Peyer's patch (tissue), 4 donors: ENCODE measurements at regions not wholly inside any gene's neighbourhood (a gene's known extent, or its start where the extent isn't known, plus 50 kb on each side); places are given as distances from the start of the nearest gene placed in this dataset.

Source experiments
- DNase-seq, 3 donors: peaks; one replicate each; pipeline ENCODE4 v3.0.0-alpha.2; 2017 to 2019
- H3K27ac ChIP-seq, 4 donors: fragments of 200-600 bp; sonication (generic); one replicate each; pipeline ENCODE4 v1.5.1; 2016 to 2019
- H3K27me3 ChIP-seq, 2 donors: fragments of 200-600 bp; sonication (generic); one replicate each; pipeline ENCODE4 v1.5.1; 2019
- H3K36me3 ChIP-seq, 3 donors: fragments of 200-600 bp; sonication (generic); one replicate each; pipeline ENCODE4 v1.5.1; 2016 to 2019
- H3K4me1 ChIP-seq, 4 donors: fragments of 200-600 bp; sonication (generic); one replicate each; pipeline ENCODE4 v1.5.1; 2016 to 2019
- H3K4me3 ChIP-seq, 4 donors: fragments of 200-600 bp; sonication (generic); 1 replicate in 3 of 4; 2 replicates in 1 of 4; pipeline ENCODE4 v1.5.1; 2016 to 2019; ENCODE audit warnings: mild to moderate bottlenecking in 1 of 4
- H3K9me3 ChIP-seq, 4 donors: fragments of 200-600 bp; sonication (generic); one replicate each; pipeline ENCODE4 v1.5.1; 2016 to 2019; ENCODE audit warnings: mild to moderate bottlenecking in 1 of 4
- CTCF ChIP-seq, 6 experiments: fragments of 450-650 bp in 4 of 6; fragments of 200-600 bp in 2 of 6; sonication (generic) in 1 of 6; IDR thresholded peaks; one replicate each; pipeline ENCODE4 v1.5.1; 2017 to 2019; ENCODE audit warnings: antibody characterized with exemption in 6 of 6, mild to moderate bottlenecking in 3 of 6, moderate library complexity in 1 of 6
- POLR2A ChIP-seq, 2 donors: fragments of 450-650 bp; IDR thresholded peaks; one replicate each; pipeline ENCODE4 v1.5.1; 2017; ENCODE audit warnings: antibody characterized with exemption in 2 of 2, mild to moderate bottlenecking in 2 of 2, moderate library complexity in 2 of 2

DNA sequence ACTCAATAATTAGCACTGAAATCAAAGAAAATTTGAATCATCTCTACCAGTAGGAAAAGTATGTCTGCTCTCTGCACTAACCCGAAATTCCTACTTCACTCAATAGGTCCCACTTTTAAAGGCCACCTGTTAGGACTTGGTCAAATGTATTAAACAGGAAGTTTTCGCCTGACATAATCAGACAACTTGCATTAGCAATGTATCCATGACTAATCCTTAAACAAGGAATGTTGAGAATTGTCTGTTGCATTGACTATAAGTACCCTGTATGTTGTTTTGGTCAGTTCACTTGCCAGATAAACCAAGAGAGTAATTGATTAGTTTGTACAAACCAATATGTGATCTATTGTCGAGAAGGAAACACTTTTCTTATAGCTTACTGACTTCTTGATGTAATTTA is 1308.0 kb downstream of the CDY2B start:
- H3K27ac ChIP-seq: no peak overlapping the region
- H3K36me3 ChIP-seq: no peaks in the 10 kb centered on the region
- no peaks in the 10 kb centered on the region for H3K9me3 ChIP-seq
- H3K4me1 ChIP-seq: no peaks in the 10 kb centered on the region
- H3K4me3 ChIP-seq: no peak overlapping the region
- DNase-seq: no peak
- H3K27me3 ChIP-seq: no peaks in the 10 kb centered on the region
- TF ChIP-seq CTCF (IDR thresholded peaks at IDR 0.05): no peak
- no peak for TF ChIP-seq POLR2A (IDR thresholded peaks at IDR 0.05)

GRCh38 chrY:16562491-16562890 is 1317.5 kb downstream of the CDY2B start:
- Histone ChIP-seq H3K4me3 (no peak overlapping the region), H3K27me3 (no peaks in the 10 kb centered on the region), H3K36me3 (no peaks in the 10 kb centered on the region), H3K27ac (no peak overlapping the region), H3K9me3 (no peaks in the 10 kb centered on the region), H3K4me1 (no peaks in the 10 kb centered on the region)
- no peak for DNase-seq
- TF ChIP-seq CTCF (IDR thresholded peaks at IDR 0.05) (no peak), POLR2A (IDR thresholded peaks at IDR 0.05) (no peak)

- H3K36me3 ChIP-seq: no peaks in the 10 kb centered on the region
- no peaks in the 10 kb centered on the region for H3K9me3 ChIP-seq
- H3K4me3 ChIP-seq: no peak overlapping the region
- no peaks in the 10 kb centered on the region for H3K27me3 ChIP-seq
- DNase-seq: no peak
- H3K27ac ChIP-seq: no peak overlapping the region
- H3K4me1 ChIP-seq: no peaks in the 10 kb centered on the region
- TF ChIP-seq POLR2A (IDR thresholded peaks at IDR 0.05) (no peak), CTCF (IDR thresholded peaks at IDR 0.05) (no peak)
Measured at GRCh38 chrY:16522021-16522420, 1358.0 kb downstream of the CDY2B start.

- no peaks in the 10 kb centered on the region for H3K9me3 ChIP-seq
- no peaks in the 10 kb centered on the region for H3K4me1 ChIP-seq
- no peak for TF ChIP-seq CTCF (IDR thresholded peaks at IDR 0.05)
- no peak for TF ChIP-seq POLR2A (IDR thresholded peaks at IDR 0.05)
- H3K27me3 ChIP-seq: no peaks in the 10 kb centered on the region
- H3K36me3 ChIP-seq: no peaks in the 10 kb centered on the region
- H3K4me3 ChIP-seq: no peak overlapping the region
- no peak for DNase-seq
- H3K27ac ChIP-seq: no peak overlapping the region
Measured at GRCh38 chrY:16502733-16503214, 1377.2 kb downstream of the CDY2B start.

- H3K27me3 ChIP-seq: no peaks in the 10 kb centered on the region
- no peaks in the 10 kb centered on the region for H3K36me3 ChIP-seq
- TF ChIP-seq POLR2A (IDR thresholded peaks at IDR 0.05): no peak
- no peak for TF ChIP-seq CTCF (IDR thresholded peaks at IDR 0.05)
- no peak for DNase-seq
- H3K4me3 ChIP-seq: no peak overlapping the region
- no peaks in the 10 kb centered on the region for H3K9me3 ChIP-seq
- no peak overlapping the region for H3K27ac ChIP-seq
- H3K4me1 ChIP-seq: no peaks in the 10 kb centered on the region
Measured at GRCh38 chrY:16490706-16491105, 1389.3 kb downstream of the CDY2B start.

DNA sequence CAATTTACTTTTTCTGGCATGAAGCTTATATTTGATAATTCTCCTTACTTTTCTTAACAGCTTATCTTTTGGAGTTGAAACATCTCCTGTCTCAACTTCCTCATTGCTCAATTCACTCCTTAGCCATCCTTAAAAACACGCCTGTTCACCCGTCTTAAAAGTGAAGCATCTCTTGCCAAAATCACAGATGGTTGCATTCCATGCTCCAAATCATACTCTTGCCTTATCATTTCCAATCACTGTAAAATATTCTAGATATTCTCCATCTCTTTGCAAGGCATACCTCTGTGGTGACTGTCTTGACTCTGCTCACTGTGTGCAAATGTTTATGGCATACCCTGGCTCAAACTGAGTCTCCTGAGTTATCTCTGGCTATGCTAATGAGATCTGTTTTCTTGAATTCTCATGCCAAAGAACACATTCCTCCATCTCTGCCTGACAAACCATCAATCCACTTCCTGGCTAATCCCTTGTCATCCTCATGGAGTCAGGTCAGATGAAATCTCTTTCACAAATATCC is 1393.3 kb downstream of the CDY2B start:
- TF ChIP-seq CTCF (IDR thresholded peaks at IDR 0.05) (no peak), POLR2A (IDR thresholded peaks at IDR 0.05) (no peak)
- H3K36me3 ChIP-seq: no peaks in the 10 kb centered on the region
- H3K27ac ChIP-seq: no peak overlapping the region
- no peaks in the 10 kb centered on the region for H3K4me1 ChIP-seq
- H3K9me3 ChIP-seq: no peaks in the 10 kb centered on the region
- no peak for DNase-seq
- no peaks in the 10 kb centered on the region for H3K27me3 ChIP-seq
- H3K4me3 ChIP-seq: no peak overlapping the region
